ENCODE measurements at regions not wholly inside any gene's neighbourhood (a gene's known extent, or its start where the extent isn't known, plus 50 kb on each side); places are given as distances from the start of the nearest gene placed in this dataset.

DNA sequence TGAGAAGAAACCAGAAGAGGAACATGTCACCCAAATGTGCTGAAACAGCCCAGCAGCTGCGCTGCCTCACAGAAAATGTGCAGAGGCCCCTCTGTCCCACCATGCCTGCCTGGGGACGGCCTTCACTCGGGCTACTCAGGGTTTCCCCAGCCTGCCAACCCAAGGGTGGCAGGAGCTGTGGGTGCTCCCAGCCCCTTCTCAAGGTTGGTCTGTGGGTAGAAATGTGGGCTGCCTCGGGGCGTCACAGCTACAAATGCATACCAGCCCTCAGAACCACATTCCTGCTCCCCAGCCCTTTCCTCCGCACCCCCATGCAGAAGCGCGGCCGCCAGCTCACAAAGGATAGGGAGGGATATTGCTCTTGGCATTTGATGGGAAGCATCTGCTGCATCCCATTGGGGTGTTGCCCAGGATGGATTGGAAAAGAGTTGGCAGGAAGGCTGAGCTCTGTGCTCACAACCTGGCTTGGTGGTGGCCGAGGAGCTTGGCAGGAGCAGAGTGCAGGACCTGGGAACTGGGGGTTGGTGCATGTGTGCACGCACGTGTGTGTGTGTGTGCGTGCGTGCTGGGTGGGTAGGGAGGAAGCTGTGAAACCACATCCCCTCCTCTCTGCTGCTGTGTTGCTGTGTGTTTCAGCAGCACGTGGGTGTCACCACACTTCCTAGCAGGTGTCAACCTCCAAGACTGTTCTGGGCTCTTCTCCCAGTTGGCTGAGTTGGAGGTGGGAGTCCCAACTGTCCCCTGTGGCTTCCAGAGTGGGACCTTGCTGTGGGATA lies 304.4 kb downstream of the SEC14L1 start:
- no TSS peak for BruUV-seq (replicated peaks)
- no peaks in the 10 kb centered on the region for H3K27me3 ChIP-seq (ENCODE audit: insufficient read depth, low read depth)
- no peak overlapping the region for H3K4me2 ChIP-seq
- no peaks in the 10 kb centered on the region; the same call in 1 of the 2 replicates for H3F3A ChIP-seq (ENCODE audit: insufficient read depth, low read depth)
- H3K4me1 ChIP-seq (replicated peaks; ENCODE audit: insufficient read depth): no peaks in the 10 kb centered on the region
- H3K4me3 ChIP-seq: no peak overlapping the region
- no peak for TF ChIP-seq EZH2 (IDR thresholded peaks at IDR 0.05; ENCODE audit: low read depth)
- TF ChIP-seq CTCF (conservative IDR thresholded peaks at IDR 0.05): no peak
- H3K9me2 ChIP-seq (ENCODE audit: insufficient read depth): no peaks in the 10 kb centered on the region
- no peak overlapping the region for H3K27ac ChIP-seq
- no peaks in the 10 kb centered on the region for H3K36me3 ChIP-seq (ENCODE audit: low read depth)
- ChIA-PET POLR2A (ENCODE audit: unreplicated experiment) (no interaction called here), CTCF (no interaction called here)
- H3K9me3 ChIP-seq (ENCODE audit: insufficient read depth, low read depth): no peaks in the 10 kb centered on the region
- no peak overlapping the region for H2AFZ ChIP-seq
- intact Hi-C loops (cut with micrococcal nuclease; ENCODE audit: unreplicated experiment): no loop called here
- no peak for DNase-seq
- H3K79me2 ChIP-seq (ENCODE audit: low read depth): no peaks in the 10 kb centered on the region
- H4K20me1 ChIP-seq (ENCODE audit: insufficient read depth): peaks cover 45% of the 10 kb centered on the region

GRCh38 chr17:77445760-77446532 lies 305.2 kb downstream of the SEC14L1 start:
- Histone ChIP-seq H3K4me1 (replicated peaks; ENCODE audit: insufficient read depth) (no peaks in the 10 kb centered on the region), H3K9me3 (ENCODE audit: insufficient read depth, low read depth) (no peaks in the 10 kb centered on the region), H3F3A (ENCODE audit: insufficient read depth, low read depth) (no peaks in the 10 kb centered on the region; the same call in 1 of the 2 replicates), H3K27me3 (ENCODE audit: insufficient read depth, low read depth) (no peaks in the 10 kb centered on the region), H3K4me2 (no peak overlapping the region), H3K9me2 (ENCODE audit: insufficient read depth) (no peaks in the 10 kb centered on the region), H4K20me1 (ENCODE audit: insufficient read depth) (peaks cover 38% of the 10 kb centered on the region), H3K79me2 (ENCODE audit: low read depth) (no peaks in the 10 kb centered on the region), H3K4me3 (no peak overlapping the region), H2AFZ (no peak overlapping the region), H3K27ac (no peak overlapping the region), H3K36me3 (ENCODE audit: low read depth) (no peaks in the 10 kb centered on the region)
- ChIA-PET POLR2A (ENCODE audit: unreplicated experiment) (no interaction called here), CTCF (no interaction called here)
- no TSS peak for BruUV-seq (replicated peaks)
- no peak for DNase-seq
- no peak for TF ChIP-seq CTCF (conservative IDR thresholded peaks at IDR 0.05)
- intact Hi-C loops (cut with micrococcal nuclease; ENCODE audit: unreplicated experiment): no loop called here

- ChIA-PET POLR2A (ENCODE audit: unreplicated experiment) (no interaction called here), CTCF (no interaction called here)
- H3K4me1 ChIP-seq (replicated peaks; ENCODE audit: insufficient read depth): no peaks in the 10 kb centered on the region
- no peak overlapping the region for H3K4me2 ChIP-seq
- H3K79me2 ChIP-seq (ENCODE audit: low read depth): no peaks in the 10 kb centered on the region
- no peaks in the 10 kb centered on the region for H3K27me3 ChIP-seq (ENCODE audit: insufficient read depth, low read depth)
- intact Hi-C loops (cut with micrococcal nuclease; ENCODE audit: unreplicated experiment): no loop called here
- no peak overlapping the region for H3K27ac ChIP-seq
- no peak overlapping the region for H3K4me3 ChIP-seq
- BruUV-seq (replicated peaks): no TSS peak
- H3K36me3 ChIP-seq (ENCODE audit: low read depth): no peaks in the 10 kb centered on the region
- H4K20me1 ChIP-seq (ENCODE audit: insufficient read depth): peaks cover 39% of the 10 kb centered on the region
- TF ChIP-seq CTCF (conservative IDR thresholded peaks at IDR 0.05) (no peak), EZH2 (IDR thresholded peaks at IDR 0.05; ENCODE audit: low read depth) (no peak)
- no peaks in the 10 kb centered on the region; the same call in 1 of the 2 replicates for H3F3A ChIP-seq (ENCODE audit: insufficient read depth, low read depth)
- H3K9me3 ChIP-seq (ENCODE audit: insufficient read depth, low read depth): no peaks in the 10 kb centered on the region
- no peak overlapping the region for H2AFZ ChIP-seq
- H3K9me2 ChIP-seq (ENCODE audit: insufficient read depth): no peaks in the 10 kb centered on the region
- DNase-seq: no peak
Observed at GRCh38 chr17:77446940-77447634, 306.3 kb downstream of the SEC14L1 start.
